ENCODE measurements at regions not wholly inside any gene's neighbourhood (a gene's known extent, or its start where the extent isn't known, plus 50 kb on each side); places are given as distances from the start of the nearest gene placed in this dataset.

DNA sequence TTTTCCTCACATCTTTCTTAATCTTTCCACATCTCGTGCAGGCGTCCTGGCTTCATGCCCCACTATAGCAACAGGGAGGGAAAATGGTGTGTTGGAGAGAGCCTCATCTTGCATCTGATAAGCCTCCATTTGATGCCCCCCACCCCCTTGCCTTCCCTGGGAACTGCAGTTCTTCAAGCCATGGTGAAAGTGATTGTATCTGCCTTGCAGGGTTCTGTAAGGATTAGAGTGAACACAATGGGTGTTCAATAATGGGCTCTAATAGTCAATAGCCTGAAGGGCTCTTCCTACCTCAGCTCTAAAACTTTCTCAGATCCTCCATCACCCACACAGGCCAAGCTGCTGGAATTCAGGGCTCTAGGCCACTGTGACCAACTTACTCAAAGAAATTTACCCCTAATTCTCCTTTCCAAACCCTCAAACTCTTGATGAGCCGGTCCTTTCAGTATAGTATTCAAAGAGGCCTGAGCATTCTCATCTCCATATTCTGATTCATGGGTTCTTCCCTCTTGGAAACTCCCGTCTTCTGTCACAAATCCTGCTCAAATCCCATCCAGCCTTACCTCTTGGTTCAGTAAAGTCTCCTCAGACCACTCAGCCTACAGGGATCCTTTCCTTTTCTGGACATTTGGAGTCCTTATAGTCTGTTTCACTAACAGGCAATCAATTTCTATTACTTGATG is 128.3 kb upstream of the TRIM2 start:
- DNase-seq (ENCODE audit: low read depth): no peak

DNA sequence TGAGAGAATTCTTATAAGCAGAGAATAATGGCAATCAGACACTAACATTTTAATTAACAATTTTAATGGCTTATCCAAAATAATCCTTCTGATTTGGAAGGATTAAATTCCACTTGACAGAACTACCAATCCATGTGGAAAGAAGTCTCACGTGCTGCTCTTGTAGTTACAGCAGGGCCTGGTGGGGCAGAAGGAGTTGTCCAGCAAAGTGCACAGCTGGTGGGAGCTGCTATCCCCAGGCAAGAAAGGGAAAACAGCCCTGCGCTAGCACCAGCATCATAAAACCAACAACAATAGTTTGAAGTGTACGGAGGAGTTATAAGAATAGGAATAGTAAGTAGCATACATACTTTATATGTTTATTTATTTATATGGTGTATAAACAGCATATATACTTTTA is 127.4 kb upstream of the TRIM2 start:
- DNase-seq (ENCODE audit: low read depth): no peak

DNA sequence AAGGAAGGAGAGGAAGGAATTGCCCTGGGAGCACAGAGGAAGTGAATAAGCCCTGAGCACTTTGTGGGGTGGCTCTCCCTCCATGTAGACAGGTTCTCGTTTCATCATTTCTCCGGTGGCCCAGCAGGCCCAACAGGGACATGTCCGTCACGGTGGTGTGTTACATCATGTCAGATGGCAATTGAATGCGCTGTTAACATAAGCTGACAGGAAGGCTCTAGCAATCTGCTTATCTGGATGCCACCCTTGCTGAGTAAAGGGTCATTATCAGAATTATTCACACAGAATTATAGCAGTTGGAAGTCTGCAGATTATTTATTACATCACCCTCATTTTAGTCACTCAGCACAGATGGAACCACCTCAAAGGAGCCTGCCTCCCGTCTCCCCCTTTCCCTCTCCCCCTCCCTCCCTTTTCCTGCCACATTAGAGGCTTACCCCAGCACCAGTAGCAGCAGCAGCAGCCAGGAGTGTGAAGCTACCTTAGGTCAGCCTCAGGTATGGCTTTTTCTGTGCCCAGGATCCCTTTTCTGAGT is 124.3 kb upstream of the TRIM2 start:
- no peak for DNase-seq (ENCODE audit: low read depth)

DNA sequence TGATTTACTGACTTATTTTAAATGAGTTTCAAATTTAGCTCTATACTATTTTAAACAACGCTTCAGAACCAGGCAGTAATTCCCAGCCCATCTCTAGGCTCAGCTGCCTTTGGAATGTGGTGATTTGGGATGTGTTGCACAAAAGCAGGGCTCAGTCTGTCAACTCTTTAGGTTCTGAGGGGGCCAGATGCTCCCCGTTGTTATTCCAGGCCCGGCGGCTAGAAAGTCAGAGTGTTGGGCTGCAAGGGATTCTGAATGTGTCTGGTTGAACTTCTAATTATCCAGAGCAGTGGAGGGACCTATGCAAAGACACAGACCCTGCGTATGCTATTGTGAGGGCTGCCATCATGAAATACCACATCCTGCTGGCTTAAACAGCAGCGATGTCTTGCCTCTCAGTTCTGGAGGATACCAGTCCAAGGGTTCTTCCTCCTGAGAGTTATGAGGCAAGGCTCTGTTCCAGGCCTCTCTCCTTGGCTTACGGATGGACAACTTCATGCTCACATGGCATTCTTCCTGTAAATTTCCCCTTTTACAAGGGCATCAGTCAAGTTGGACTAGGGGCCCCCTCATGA is 123.2 kb upstream of the TRIM2 start:
- DNase-seq (ENCODE audit: low read depth): no peak

DNA sequence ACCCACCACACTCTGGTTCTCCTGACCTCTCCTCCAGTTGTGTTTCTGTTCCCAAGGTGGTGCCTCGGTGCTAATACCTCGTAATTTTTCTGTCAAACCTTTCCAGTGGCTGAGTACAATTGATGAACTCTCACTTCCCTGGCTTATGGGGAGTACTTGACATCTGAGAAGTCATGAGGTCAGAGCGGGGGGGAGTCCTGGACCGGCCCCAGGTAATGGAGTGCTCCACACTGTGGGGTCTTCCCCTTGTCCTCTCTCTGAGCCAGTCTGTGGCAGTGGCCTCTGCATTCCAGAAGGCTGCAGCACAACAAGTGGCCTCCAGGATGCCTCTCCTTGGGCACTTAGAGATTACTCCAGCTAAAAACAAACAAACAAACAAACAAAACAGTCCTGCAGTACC is 122.5 kb upstream of the TRIM2 start:
- no peak for DNase-seq (ENCODE audit: low read depth)

DNA sequence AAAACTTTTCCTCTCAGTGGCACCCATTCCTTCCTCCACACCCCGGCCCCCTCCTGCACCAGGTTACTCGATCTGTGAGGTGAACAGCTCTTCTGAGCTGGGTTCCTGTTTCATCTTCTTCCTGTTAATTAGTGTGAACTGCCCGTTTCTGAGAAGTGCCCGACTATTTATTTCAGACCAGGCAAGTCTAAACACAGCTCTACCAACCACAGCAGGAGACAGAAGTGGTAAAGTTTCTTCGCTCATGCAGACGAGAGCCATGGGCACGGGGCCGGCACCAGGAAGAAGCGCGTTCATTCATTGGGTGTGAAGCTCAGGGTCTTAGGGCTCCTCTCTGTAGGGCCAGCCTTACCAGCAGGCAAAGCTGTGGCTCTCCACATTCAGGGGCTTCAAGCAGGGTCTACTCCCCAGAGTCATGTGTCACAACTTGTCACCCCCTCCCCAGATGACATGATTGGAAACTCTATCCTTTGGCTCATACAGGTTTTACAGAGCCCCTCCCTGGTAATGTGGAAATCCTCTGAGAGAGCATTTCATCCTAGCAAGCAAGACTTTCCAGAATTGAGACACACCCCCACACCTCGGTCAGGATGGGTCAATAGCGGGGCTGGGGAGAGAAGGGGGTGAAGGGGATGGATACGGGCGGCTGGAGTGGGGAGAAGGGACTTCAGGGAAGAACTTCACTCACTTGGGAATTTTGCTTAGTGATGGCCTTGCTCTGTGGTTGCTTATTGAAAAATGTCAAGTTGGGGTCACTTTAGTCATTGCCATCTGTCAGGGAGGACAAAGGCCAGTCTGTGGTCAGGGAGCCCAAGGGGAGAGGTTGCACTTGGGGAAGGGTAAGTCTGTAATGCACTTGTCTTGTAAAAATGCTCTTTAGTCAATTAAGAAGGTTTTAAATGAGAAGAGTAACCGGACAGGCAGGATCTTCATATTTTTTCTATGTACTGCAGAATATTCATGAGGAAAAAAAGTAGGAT is 121.6 kb upstream of the TRIM2 start:
- no peak for DNase-seq (ENCODE audit: low read depth)

DNA sequence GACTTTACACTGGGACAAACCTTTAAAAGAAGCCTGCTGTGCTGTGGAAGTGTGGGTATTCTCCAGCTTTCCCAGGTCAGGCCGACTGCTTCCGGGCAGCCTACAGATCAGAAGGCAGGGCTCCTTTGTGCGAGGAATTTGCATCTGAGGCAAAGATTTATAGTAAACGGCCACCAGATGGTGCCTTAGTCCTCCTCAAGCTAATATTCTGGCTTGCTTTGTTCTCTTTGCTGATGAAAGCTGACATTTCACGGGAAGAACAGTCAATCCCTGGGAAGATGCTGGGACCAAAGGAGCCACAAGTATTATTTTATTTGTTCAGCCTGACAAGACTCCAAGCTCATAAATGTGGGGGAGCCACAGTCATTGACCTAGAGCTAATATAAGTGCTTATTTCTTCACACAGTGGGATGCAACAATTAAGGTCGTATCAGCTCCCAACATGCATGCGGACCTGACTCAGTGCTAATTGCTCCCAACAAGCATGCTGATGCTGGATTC is 120.7 kb upstream of the TRIM2 start:
- DNase-seq (ENCODE audit: low read depth): peak; percentile 85

DNA sequence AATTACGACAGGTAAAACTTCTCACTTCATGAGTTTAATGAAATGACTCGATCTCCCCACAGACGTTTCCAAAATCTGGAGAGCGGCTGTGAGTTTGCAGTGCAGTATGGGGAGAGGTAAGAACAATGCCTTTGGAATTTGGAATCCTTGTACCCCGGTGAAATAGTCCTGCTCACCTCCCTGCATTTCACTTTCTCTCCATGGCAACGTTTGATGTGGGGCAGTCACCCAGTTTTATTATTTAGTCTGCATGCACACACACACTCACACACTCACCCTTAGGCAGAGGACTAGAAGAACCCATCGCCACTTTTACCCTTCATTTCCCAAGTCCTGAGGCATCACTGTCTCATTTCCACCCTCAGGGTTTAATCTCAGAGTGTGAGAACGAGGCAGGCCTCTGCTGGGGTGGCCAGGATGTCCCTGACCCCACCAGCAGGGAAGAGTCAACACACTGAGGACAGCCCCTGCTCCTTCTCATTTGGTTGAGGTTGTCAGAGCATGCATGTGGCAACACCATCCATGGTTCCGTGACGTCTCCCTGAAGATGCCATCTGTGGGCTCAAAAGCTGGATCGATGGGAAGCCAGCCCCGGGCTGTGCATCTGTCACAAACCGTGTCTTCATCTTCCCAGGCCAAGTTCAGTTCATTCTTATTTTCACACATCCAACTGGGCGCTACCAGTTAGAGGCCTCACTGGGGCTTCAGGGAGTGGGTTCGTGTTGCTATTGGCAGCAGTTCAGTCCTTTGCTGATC is 119.8 kb upstream of the TRIM2 start:
- DNase-seq (ENCODE audit: low read depth): no peak

DNA sequence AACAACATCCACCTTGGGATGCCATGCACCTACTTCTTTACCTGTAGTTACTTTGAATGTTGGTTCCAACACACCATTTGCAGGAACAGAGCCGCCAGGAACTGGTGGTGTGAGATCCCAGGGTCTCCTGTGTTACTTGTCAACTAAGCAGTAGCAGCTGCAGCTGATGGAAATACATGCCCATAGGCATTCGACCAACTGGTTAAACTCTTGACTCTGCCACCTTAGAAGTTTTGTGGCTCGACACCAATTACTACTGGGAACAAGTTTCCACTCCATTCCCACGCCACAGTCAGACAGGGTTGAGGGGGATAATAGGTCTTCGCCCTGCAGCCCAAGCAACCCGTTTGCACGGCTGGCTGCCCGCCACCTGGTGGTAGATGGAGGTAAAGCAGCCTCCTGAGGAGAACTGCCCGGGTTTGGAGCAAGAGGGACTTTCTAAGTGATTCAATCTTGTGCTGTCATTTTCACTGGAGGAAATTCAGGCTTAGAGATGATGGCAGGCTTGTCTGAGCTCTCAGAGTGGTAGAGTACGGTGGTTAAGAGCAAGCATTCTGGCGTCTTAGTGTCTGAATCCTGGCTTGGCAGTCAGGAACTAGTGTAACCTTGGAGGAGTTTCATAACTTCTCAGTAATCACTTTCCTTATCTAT is 119.1 kb upstream of the TRIM2 start:
- DNase-seq (ENCODE audit: low read depth): peak; percentile 64

DNA sequence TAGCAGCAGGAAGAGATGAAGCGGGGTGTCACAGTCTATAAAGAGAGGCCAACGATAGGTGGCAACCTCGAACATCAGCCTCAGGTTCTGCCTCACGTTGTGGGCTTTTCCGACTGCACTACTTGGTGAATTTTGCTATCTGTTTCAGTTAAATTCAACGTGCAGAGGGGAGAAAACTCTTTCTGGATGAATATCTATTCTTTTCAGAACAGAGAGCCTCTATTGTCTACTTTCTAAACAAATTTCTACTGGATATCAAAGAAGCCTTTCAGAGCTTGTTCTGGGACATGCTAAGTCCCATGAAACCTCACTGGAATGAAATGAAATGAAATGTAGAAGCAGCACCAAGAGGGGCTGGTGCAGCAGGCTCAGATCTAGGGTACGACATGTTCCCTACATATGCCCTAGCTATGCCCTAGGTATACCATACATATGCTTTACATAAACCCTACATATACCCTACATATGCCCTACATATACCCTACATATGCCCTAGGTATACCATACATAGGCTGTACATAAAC is 116.5 kb upstream of the TRIM2 start:
- DNase-seq (ENCODE audit: low read depth): no peak

DNA sequence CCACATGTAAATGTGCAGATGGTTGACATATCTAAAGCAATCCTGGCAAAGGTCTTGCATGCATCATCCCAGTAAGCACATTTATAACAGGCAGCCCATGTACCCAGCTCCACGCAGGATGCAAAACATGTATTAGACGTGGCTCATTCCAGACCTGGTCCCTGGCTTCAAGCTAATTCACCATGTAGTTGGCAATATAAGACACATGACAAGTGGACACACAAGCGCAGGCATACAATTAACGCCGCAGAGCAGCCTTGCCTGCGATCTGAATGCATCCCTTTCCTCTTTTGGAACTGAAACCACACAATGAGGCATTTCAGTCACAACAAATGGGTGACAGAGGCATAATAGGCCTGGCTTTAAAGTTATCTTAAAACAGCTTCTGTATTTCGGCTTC is 114.5 kb upstream of the TRIM2 start:
- no peak for DNase-seq (ENCODE audit: low read depth)

DNA sequence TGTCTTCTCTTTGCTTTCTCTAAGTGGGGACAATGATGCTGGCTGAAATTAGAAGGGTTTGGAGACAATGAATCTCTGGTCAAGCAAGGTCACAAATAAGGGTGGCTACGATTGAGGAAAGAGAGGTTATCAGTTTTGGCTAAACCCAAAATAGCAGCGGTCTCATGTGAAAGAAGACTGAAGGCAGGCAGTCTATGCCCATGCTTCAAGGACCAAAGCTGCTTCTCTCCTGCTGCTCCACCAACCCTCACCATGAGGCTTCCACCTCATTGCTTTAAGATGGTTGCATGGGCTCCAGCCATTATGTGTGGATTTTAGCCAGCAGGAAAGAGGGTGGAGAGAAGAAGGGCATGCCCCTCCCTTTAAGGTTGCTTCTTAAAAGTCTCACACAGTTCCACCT is 114.1 kb upstream of the TRIM2 start:
- DNase-seq (ENCODE audit: low read depth): no peak

DNA sequence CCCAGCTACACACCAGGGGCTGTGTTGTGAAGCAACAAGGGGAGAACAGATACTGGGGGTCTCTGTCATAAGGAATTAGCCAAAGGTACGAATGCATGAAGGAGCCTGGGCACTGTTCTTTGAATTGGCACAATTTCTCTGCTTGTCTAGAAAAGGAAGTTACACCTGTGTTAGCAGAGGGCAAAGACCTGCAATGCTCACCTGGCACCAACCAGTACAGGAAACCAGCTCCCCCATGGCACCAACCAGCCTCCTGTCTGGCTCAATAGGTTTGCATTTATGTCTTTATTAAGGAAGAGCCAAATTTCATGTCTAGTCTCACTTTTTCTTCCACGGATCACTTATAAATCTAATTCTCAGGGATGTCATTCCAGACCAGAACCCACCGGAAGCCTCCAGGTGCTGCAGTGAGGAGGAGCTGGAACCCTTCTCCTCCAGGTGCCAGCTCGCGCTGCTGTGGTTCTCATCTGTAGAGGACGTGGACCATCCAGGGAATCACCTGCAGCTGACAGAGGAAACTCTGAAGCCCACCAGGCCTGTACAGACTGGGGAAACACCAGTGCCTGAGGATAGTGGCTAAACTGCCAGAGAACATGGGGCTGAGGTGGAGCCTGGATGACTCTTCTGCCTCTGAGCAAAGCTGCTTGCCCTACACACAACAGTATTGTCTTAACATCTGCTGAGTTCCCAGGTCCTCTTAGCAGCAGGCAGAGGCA is 113.4 kb upstream of the TRIM2 start:
- DNase-seq (ENCODE audit: low read depth): no peak

DNA sequence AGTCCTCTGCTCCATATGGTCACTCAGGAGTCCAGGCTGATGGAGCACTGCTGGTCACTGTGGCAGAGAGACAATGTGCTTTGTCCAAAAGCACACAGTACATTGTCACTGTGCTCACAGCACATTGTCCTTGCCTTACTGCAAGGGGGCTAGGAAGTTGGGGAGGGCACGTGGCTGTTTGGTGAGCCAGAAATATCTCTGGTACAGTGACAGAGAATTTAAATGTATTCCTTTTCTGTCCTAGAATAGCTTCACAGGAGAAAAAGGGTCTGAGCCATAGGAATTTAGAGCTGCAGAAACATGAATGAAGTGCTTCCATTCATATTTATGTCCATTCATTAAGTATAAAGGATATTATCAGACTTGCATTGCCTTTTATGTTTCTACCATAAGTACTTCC is 110.8 kb upstream of the TRIM2 start:
- DNase-seq (ENCODE audit: low read depth): no peak

DNA sequence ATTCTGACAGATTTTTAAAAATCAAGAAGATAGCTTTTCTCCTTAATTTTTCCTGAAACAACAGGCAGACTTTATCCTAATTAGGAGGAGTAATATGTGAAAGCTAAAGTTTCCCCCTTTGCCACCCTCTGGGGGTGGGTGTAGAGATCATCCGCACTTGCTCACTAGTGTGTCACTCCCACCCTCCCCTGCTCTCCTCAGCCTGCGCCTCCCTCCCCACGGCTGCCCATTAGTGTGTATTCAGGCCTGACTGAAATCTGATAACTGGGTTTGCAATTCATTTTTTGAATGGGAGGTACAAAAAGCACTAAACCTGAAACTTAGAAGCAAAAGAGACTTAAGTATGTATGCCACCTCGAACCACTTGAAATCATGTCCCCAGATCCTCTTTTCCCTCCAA is 110.4 kb upstream of the TRIM2 start:
- DNase-seq (ENCODE audit: low read depth): no peak

DNA sequence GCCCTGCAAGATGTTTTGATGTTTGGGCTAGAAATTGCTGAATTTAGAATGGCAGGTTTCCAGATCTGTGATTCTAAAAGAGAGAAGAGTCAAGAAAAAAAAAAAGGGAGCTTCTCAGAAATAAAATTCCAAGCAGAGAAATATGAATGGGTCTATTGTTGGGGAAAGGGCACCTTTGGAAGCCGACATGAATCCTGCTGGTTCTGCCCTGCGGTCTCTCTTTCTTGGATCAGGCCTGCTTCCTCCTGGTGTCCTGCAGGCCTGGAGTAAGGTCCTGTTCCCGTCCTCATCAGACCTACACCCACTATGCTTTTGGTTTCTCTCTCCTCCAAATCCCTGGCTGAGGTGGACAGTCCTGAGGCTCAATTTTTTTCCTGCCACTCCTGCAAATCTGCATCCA is 109.8 kb upstream of the TRIM2 start:
- DNase-seq (ENCODE audit: low read depth): no peak

DNA sequence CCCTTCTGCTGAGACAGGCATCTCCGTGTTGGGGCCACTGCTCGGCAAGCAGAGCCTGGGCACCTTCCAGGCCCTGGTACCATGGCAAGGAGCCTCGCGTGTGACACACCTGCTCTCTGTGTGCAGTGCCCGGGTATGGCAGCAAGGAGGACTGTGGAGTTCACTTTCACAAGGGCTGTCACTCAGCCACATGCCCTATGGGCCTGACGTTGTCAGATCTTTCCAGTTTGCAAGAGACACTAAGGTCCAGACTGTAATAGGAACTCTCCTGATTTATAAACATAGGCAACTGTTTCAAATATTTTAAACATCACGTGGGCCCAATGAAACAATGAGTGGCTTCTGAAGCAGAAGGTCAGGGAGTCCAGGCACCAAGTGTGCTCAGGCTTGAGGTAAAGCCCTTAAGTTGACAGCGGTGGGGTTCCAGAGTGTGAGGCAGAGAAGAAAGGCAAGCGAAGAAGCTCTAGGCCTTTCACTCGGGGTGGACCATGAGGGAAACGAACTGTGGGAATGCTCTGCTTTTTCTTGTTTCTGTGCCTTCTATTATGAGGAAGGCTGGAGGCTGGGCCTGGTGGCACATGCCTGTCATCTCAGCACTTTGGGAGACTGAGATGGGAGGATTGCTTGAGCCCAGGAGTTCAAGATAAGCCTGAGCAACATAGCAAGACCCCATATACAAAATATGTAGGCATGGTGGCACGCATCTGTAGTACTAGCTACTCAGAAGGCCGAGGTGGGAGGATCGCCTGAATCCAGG is 108.6 kb upstream of the TRIM2 start:
- no peak for DNase-seq (ENCODE audit: low read depth)

DNA sequence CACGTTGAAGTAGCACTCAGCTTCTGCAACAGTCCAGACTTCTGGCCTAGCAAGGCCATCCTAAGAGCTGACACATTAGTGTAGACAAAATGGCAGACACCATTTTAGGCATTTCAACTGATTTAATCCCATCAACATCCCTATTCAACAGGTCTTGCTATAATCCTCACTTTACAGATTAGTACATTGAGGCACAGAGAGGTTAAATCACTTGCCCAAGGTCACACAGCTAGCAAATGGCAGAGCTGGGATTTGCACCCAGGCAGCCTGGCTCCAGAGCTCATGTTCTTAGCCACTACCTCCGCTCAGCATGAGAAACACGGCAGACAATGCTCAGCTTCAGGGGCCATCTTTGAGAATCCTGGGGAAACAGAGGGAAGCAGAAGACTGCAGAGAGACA is 107.9 kb upstream of the TRIM2 start:
- no peak for DNase-seq (ENCODE audit: low read depth)

DNA sequence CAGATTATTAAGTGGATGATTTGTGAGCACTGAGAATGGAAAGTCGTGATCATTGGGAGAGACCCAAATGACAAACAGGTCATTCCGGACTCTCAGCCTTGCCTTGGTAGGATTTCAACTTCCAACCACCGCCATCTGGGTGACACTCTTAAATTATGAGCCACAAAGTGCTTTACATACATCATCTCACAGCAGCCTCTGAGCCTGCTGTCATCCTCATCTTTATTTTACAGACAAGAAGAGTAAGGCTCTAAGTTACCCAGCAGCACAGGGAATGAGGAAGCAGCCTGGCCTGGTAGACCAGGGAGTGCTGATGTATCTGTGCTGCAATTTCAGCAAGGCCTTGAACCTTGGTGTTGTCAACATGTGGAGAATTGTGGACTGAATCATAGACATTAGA is 105.8 kb upstream of the TRIM2 start:
- no peak for DNase-seq (ENCODE audit: low read depth)
